Keratinocyte (primary cell): ENCODE measurements at regions not wholly inside any gene's neighbourhood (a gene's known extent, or its start where the extent isn't known, plus 50 kb on each side); places are given as distances from the start of the nearest gene placed in this dataset.

ENCODE experiments used
- DNase-seq: peaks from one replicate; pipeline ENCODE4 v3.0.0-alpha.2; 2011; ENCODE audit warnings: low read depth, missing footprints, low spot score
- FAIRE-seq: peaks from 2 replicates; lab custom pipeline; 2011; peaks lifted over from hg19 to GRCh38; lab: Jason Lieb, UNC
- H2AFZ ChIP-seq: 2 replicates; pipeline ENCODE4 v1.6.0; 2012; ENCODE audit warnings: low read length, control low read depth, inconsistent platforms; ENCODE audit not compliant: control insufficient read depth
- H3K27ac ChIP-seq: 2 replicates; pipeline ENCODE4 v1.5.1; 2011; ENCODE audit warnings: low read length; ENCODE audit not compliant: control insufficient read depth, insufficient read depth
- H3K27me3 ChIP-seq: 3 replicates; pipeline ENCODE4 v1.6.0; 2011; ENCODE audit warnings: low read length; ENCODE audit not compliant: control insufficient read depth, insufficient read depth; ENCODE audit errors: extremely low read depth
- H3K36me3 ChIP-seq, 2 experiments: 2 replicates in 1 of 2; 3 replicates in 1 of 2; pipeline ENCODE4 v1.5.1; 2011; ENCODE audit warnings: low read length in 2 of 2, mild to moderate bottlenecking in 1 of 2; ENCODE audit not compliant: control insufficient read depth in 2 of 2, insufficient read depth in 2 of 2; ENCODE audit errors: extremely low read depth in 1 of 2
- H3K4me1 ChIP-seq: 3 replicates; pipeline ENCODE4 v1.5.1; 2011; ENCODE audit warnings: low read length; ENCODE audit not compliant: control insufficient read depth, insufficient read depth; ENCODE audit errors: extremely low read depth
- H3K4me2 ChIP-seq: 3 replicates; pipeline ENCODE4 v1.6.0; 2011; ENCODE audit warnings: low read depth, low read length; ENCODE audit not compliant: control insufficient read depth, insufficient read depth; ENCODE audit errors: extremely low read depth
- H3K4me3 ChIP-seq, 3 experiments: fragments of 200-600 bp in 1 of 3; sonication (generic) in 1 of 3; 2 replicates in 2 of 3; 3 replicates in 1 of 3; pipeline ENCODE4 v1.5.1; 2011 to 2016; ENCODE audit warnings: low read length in 3 of 3, mild to moderate bottlenecking in 3 of 3, control low read depth in 2 of 3, inconsistent platforms in 1 of 3, low read depth in 1 of 3, mixed read lengths in 1 of 3, mixed run types in 1 of 3, moderate library complexity in 1 of 3; ENCODE audit not compliant: control insufficient read depth in 2 of 3, insufficient read depth in 2 of 3; ENCODE audit errors: extremely low read depth in 1 of 3
- H3K79me2 ChIP-seq: 2 replicates; pipeline ENCODE4 v1.6.0; 2012; ENCODE audit warnings: low read length; ENCODE audit not compliant: control insufficient read depth, insufficient read depth
- H3K9ac ChIP-seq: 3 replicates; pipeline ENCODE4 v1.6.0; 2011; ENCODE audit warnings: low read length; ENCODE audit not compliant: control insufficient read depth, insufficient read depth; ENCODE audit errors: extremely low read depth
- H3K9me1 ChIP-seq: 3 replicates; pipeline ENCODE4 v1.6.0; 2011; ENCODE audit warnings: low read length; ENCODE audit not compliant: control insufficient read depth, insufficient read depth; ENCODE audit errors: extremely low read depth
- H3K9me3 ChIP-seq: 2 replicates; pipeline ENCODE4 v1.5.1; 2012; ENCODE audit warnings: low read depth, low read length; ENCODE audit not compliant: control insufficient read depth
- H4K20me1 ChIP-seq: 3 replicates; pipeline ENCODE4 v1.6.0; 2011; ENCODE audit warnings: low read length; ENCODE audit not compliant: control insufficient read depth, insufficient read depth; ENCODE audit errors: extremely low read depth
- CTCF ChIP-seq, 3 experiments: IDR thresholded peaks in 1 of 3; conservative IDR thresholded peaks in 1 of 3; optimal IDR thresholded peaks in 1 of 3; 2 replicates in 2 of 3; 3 replicates in 1 of 3; pipeline versions ENCODE3 to v1.5.1; 2011; ENCODE audit warnings: low read length in 3 of 3, mild to moderate bottlenecking in 3 of 3, moderate library complexity in 2 of 3, control low read depth in 1 of 3, inconsistent platforms in 1 of 3; ENCODE audit not compliant: insufficient read depth in 2 of 3; ENCODE audit errors: extremely low read depth in 1 of 3
- EZH2 ChIP-seq: IDR thresholded peaks from one replicate; pipeline ENCODE4 v1.6.1; 2012; ENCODE audit warnings: inconsistent platforms, mild to moderate bottlenecking, low read length, moderate library complexity
- dilution Hi-C: fragments of 300-500 bp; cut with MboI; formaldehyde crosslinking; loops from one replicate; pipeline ENCODE4 v1.7.0; 2020; ENCODE audit warnings: low sequenced_read_pairs; ENCODE audit not compliant: extremely low pct_ligation_motif_present

- Histone ChIP-seq H2AFZ (no peak overlapping the region), H3K4me3 (no peak overlapping the region), H3K27ac (no peak overlapping the region), H3K4me1 (no peaks in the 10 kb centered on the region), H3K9me3 (no peaks in the 10 kb centered on the region), H3K79me2 (no peaks in the 10 kb centered on the region), H3K9me1 (no peaks in the 10 kb centered on the region), H3K4me2 (no peak overlapping the region), H3K27me3 (peaks cover 8% of the 10 kb centered on the region), H4K20me1 (no peaks in the 10 kb centered on the region), H3K9ac (no peak overlapping the region), H3K36me3 (no peaks in the 10 kb centered on the region)
- no peak for FAIRE-seq
- no peak for TF ChIP-seq CTCF (optimal IDR thresholded peaks at IDR 0.05 in 1 of 3, IDR thresholded peaks at IDR 0.05 in 1 of 3, conservative IDR thresholded peaks at IDR 0.05 in 1 of 3; ENCODE audit: extremely low read depth in 1 of 3, insufficient read depth in 2 of 3, low read length in 3 of 3)
- TF ChIP-seq EZH2: no peak
- dilution Hi-C loops: no loop called here
- no peak for DNase-seq
Observed at GRCh38 chr2:11043245-11043644, 112.0 kb upstream of the SLC66A3 start.

- FAIRE-seq (no peak), DNase-seq (no peak)
- Histone ChIP-seq H3K27ac (no peak overlapping the region), H3K27me3 (peaks cover 8% of the 10 kb centered on the region), H2AFZ (no peak overlapping the region), H3K36me3 (no peaks in the 10 kb centered on the region), H3K9me1 (no peaks in the 10 kb centered on the region), H4K20me1 (no peaks in the 10 kb centered on the region), H3K79me2 (no peaks in the 10 kb centered on the region), H3K9me3 (no peaks in the 10 kb centered on the region), H3K4me1 (no peaks in the 10 kb centered on the region), H3K9ac (no peak overlapping the region), H3K4me3 (no peak overlapping the region), H3K4me2 (no peak overlapping the region)
- dilution Hi-C loops: no loop called here
- TF ChIP-seq CTCF (optimal IDR thresholded peaks at IDR 0.05 in 1 of 3, IDR thresholded peaks at IDR 0.05 in 1 of 3, conservative IDR thresholded peaks at IDR 0.05 in 1 of 3; ENCODE audit: extremely low read depth in 1 of 3, insufficient read depth in 2 of 3, low read length in 3 of 3) (no peak), EZH2 (no peak)
Observed at GRCh38 chr2:11044201-11044600, 111.1 kb upstream of the SLC66A3 start.
